Occipital lobe (tissue), 1 donor: ENCODE measurements at regions not wholly inside any gene's neighbourhood (a gene's known extent, or its start where the extent isn't known, plus 50 kb on each side); places are given as distances from the start of the nearest gene placed in this dataset.
"Not testable (repeated sequence)": the region's sequence is repeated elsewhere in the genome, so short reads cannot be mapped to it uniquely, and the experiment has no call there.

Experiments used
- DNase-seq: peaks from one replicate; lab custom pipeline; 2025; lab: John Stamatoyannopoulos, UW

DNA sequence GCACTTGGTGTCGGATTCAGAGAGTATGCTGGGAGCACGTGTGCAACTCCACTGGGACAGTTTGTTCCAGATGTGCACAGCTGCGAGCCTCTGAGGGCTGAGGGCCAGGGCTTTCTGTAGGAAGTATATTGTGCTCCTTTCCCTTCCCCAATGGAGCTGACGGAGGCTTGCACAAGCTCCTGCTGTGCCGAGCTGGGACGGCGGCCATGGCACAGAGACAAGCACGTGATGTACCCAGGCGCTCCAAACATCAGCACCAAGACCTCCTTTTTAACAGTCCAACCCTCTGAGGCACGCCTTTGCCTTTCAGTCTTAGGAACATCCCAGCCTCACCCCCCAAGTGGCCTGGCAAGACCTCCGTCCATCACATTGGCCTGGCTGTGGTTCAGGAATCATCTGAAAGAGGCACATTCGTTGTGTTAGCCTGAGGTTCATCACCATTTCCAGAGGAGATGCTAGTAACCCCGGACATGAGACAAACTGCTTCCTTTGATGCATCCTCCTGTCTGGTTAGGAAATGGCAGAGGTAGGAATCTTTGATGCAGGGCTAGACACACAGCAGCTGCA, 339.2 kb upstream of the KAZN start:
- DNase-seq = peak; percentile 90

DNA sequence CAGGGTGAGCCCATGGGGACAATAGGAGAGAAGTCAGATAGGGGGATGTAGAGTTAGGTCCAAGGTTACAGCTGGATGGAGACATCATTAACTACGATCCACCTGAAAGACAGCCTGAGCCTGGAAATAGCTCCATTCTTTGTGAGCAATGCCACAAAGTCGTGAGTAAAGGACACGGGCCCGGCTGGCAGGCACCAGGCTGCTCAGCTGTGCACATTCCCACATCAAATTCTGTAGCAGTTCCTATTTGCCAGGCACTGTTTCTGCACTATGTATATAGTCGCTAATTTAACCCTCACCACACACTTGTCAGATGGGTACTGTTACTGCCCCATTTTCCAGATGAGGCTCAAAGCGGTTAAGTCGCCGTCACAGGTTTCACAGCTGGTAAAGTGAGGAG, 338.0 kb upstream of the KAZN start:
- no peak for DNase-seq

DNA sequence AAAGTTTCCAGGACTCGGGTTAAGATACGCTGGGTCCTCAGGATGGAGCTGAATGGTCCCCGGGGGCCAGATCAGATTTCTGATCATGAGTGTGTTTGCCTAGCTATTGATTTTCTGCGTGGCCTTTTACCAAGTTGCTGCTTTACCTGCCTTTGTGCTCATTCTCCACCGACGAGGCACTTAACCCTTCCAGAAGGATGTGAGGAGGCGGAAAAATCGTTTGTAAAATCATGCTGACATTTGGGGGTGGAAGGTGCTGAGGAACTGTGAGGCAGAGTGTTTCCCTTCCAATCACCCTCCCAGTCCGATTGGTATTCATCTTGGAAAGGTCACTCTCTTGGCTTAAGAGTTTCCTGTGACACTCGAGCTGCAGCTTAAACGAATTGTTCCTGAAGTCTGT, 337.1 kb upstream of the KAZN start:
- no peak for DNase-seq

DNA sequence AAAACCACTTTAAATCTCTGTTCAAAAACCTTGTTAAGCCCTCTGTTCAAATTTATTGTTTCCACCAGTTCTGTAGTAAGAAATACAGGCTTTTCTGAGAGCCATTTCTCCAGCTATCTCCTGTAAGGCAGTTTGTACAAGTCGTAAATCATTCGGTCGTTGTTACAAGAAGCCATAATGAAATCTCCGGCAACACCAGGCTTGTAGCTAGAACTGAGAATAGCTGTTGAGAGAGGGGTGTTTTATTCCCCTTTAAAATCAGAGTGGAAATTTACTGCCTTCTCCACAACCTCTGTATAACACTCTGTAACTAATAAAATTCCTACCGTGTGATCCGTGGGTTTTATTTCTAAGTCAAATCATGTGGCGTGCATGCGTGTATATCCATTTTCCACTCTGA, 335.8 kb upstream of the KAZN start:
- DNase-seq = no peak

DNA sequence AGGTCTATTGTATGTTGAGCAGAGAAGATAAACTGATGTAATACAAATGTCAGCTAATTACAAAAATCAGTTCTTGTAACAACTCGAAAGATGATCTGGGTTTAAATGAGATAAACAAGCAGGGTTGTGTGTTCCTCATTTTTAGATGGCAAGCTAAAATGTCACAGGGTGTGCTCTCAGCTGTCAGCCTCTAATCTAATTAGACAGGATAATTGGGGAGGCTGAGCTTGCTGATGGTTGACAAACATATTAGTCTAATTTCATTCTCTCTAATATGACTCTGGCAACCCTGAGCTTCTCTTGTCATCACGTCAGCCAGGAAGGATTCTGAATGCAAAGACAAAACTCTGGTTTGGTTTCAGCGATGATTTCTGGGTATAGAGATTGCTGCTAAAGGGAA, 335.3 kb upstream of the KAZN start:
- DNase-seq = no peak

DNA sequence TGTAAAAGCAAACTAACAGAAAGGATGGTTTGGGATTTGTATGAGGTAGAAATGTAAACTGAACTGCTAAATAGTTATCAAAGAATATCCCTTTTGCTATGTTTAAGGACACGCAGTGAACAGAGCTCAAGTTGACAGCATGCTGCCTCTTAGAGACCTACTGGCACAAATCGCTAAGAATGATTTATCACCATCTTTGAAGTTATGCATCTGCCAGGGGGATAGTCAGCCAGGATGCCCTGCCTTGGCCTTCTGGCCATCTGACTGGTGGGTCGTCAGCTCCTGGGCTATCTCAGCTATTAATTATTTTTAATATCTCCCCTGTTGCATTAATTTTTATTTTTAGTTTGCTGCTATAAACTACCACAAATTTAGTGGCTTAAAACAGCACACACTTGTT, 334.8 kb upstream of the KAZN start:
- DNase-seq = no peak

DNA sequence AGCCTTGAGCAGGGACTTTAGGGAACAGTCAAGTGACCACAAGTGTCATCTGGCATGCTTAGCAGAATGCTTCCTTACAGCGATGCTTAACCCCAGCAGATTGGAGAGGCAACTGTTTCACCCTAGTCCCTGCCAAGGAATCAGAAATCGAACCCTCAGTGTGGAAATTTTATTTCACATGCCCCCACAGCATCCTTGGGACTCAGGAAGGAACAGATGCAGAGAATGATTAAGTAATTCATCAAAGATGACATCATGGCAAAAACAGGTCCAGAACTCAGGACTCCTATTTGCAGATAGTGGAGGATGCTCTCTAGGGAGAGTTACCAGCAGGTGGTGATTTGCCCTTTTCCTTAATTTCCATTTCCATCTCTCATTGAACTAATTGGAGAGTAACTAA, 333.0 kb upstream of the KAZN start:
- no peak for DNase-seq

DNA sequence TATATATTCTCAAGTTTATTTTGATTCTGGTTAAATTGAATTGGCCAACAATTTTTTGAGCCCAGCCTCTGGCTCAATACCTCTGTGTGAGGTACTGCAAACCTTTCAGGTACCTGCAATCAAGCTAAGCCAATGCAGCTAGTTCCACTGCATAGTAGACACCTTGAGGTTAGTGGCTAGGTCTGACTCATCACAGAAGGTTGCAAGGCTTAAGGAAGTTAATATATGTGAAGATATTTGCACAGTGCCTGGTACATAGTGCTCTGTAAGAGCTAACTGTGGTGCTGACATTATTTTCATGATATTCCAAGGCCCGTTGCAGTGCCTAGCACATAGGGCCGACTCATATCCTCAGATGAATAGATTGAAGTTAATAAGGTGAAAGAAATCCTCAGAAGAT, 330.5 kb upstream of the KAZN start:
- DNase-seq = no peak

DNA sequence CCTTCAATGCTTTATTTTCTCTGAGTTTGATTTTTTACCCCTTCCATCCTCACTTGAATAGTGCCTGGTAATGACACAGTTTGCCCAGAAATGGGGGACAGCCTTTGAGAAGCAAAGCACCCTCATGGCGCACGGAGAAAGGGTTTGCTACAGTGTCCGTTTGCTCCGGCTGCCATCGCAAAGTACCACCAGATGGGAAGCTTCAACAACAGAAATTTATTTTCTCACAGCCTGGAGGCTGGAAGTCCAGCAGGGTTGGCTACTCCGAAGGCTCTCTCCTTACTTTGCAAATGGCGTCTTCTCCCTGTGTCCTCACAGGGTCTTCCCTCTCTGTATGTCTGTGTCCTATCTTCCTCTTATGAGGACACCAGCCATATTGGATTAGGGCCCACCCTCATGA, 327.7 kb upstream of the KAZN start:
- DNase-seq = no peak

DNA sequence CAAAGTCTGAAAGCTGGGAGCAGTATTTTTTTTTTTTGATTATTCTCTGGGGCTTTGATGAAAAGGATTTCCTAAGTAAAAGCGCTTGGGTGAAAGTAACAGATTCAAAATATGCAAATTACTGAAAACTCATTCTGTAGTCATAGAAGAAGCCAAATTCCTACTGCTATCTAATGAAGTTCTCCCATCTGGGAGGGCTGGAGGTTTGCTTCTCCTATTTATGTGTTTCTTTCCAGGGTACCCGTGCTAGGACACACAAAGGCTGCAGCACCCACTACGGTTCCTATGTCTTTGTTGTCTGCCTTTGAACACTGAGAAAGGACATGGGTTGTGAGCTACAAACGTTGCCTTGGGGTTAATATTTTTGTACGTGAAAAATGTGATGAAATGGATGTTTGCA, 324.7 kb upstream of the KAZN start:
- DNase-seq = no peak

DNA sequence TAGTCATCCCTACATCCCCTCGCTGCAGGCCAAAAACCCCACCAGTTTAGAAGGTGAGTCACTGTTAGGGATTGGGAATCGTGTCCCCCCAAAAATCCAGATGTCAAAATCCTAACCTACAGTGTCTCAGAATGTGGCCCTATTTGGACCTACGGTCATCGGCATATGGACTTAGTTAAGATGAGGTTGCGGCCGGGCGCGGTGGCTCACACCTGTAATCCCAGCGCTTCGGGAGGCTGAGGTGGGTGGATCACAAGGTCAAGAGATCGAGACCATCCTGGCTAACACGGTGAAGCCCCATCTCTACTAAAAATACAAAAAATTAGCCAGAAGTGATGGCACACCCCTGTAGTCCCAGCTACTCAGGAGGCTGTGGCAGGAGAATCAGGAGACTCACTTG, 318.6 kb upstream of the KAZN start:
- not testable (repeated sequence) for DNase-seq

DNA sequence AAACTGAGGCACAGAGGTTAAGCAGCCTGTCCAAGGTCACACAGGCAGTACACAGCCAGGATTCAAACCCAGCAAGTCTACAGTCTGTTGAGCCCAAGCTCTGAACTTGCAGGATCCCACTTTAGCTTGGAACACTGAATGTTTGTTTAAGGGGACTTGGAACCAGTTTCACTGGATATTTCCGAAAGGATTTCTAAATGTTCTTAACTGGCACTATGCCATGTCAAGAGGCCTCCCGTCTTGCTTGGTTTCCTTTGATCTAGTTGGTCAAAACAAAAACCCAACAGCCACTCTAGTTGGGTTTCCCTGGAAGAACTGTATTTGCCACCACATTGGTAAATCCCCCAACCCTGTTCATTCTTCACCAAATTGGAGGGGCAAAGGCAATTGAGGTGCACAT, 317.6 kb upstream of the KAZN start:
- no peak for DNase-seq

DNA sequence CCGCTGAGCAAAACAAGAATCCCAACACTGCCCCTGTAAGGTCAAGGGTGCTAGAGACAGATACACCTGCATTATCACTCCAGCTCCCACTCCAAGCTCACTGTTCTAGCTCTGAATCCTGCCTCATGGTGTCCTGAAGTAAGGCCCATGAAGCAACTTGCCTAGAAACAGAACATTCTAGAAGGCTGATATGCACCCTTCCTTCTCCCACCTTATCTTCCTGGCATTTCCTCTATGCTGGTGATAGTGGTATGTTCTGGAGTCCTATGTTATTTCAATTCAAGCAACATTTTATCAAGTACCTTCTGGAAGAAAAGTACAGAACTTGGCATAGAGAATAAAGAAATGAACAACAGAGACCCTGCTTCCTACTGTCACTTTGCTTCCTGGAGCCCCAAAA, 317.1 kb upstream of the KAZN start:
- DNase-seq = no peak

DNA sequence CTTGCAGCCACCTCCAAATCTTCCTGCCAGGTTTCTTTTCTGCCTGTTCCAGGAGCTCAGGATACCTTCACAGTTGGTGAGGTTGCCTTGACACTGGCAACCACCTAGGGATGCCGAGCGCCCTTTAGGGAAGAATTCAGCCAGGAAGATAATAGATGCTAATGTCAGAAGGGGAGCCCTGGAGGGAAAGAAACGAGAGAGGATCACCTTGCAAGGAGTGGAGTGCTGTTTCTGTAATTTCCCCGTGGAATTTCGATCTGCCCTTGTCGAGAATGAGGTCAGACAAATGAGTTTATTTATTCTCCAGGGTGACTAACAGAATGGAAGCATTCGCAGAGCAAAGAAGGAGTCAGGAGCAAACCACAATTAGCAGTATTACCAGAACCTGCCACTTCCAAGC, 315.8 kb upstream of the KAZN start:
- DNase-seq = no peak

DNA sequence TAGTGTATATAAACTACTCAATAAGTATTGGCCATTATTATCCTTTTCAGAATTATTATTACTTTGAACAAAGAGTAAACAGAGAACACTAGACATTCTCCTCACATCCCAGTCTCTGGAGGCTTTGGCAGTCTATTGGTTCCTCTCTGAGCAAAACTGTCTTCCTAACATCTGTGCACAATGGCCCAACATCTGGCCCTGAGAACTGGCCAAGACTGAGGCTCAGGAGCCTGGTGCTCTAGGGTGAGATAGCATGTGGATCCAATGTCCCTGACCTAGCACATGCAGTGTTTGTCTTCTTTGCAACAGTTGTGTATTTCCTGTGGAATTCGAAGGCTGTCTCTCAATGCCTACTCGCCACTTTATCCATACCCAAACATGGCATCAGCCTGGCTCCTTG, 313.2 kb upstream of the KAZN start:
- no peak for DNase-seq

DNA sequence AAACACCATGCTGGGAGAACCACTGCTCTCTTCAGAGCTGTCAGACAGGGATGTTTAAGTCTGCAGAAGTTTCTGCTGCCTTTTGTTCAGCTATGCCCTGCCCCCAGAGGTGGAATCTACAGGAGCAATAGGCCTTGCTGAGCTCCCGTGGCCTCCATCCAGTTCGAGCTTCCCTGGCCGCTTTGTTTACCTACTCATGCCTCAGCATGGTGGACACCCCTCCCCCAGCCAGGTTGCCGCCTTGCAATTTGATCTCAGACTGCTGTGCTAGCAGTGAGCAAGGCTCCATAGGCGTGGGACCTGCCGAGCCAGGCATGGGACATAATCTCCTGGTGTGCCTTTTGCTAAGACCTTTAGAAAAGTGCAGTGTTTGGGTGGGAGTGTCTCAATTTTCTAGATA, 307.3 kb upstream of the KAZN start:
- DNase-seq = not testable (repeated sequence)

DNA sequence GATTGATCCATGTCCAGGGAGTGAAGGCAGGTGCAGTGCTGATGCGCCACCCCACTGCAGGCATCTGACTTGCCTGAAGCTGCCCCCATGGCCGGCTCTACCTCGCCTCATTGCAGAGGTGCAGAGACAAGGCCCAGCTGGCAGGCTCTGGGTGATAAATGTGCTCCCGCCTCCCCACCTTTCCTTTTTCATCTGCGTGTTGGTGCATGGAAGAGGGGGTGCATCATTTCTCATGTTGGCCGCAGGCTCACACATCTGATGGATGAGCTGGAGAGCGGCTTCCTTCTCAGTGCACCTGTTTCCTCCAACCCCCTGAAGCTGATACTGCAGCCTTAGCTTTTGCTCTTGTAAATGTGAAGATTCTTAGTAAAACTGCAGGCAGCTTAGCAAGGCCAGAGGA, 306.0 kb upstream of the KAZN start:
- DNase-seq = no peak

DNA sequence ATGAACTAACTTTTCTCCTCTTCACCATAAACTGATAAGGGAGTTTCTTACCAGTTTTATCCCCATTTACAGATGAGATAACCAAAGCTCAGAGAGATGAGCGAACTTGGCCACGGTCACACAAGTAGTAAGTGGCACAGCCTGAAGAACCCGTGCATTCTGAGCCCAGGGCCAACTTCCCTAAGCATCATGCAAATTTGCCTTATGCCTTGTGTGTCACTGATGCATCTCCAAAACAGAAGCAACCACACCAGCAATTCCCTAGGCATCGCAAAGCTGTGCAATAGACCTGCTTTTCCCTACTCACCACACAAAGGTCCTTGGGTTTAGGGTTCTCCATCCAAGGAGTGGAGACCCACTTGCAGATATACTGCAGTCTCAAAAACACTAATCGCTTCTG, 304.5 kb upstream of the KAZN start:
- no peak for DNase-seq

DNA sequence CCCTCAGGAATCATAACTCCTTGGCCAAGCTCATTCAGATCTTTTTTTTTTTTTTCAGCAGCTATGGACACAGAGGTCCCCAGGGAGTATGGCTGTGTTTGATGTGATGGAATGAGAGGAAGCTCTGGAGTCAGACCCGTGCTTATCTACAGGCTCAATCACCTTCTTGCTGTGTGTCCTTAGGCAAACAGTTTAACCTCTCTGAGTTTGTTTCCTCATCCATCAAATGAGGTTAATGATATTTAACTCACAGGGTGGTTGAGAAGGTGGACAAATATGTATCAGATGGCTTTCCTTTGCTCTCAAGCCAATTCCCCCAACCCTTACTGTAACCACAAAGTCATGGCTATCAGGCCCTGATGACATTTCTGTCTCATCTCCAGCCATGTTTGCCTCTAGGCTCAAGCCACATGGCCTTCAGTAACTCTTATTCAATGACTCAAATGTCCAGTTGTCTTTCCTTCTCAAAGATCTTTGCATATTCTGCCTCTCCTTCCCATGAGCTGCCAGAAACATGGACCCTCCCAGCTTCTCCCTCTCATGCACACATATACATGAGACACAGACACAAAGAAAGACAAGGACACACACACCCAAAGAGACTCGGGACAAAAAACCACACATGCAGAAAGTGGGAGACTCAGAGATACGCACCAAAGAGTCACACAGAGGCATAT, 303.5 kb upstream of the KAZN start:
- DNase-seq = no peak

DNA sequence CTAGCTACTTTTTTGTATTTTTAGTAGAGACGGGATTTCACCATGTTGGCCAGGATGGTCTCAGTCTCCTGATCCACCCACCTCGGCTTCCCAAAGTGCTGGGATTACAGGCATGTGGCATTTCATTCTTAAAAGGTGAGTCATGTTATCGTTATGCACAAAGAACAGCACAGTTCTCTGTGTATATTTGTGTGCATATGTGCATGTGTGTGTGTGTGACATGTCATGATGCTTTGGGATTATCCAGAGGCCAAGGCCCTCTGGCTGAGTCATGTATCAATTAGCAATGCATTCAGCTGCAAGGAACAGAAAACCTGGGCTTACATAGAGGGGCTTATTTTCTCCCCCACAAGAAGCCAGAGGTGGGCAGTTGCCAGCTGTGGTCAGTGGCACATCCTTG, 301.7 kb upstream of the KAZN start:
- DNase-seq = no peak

DNA sequence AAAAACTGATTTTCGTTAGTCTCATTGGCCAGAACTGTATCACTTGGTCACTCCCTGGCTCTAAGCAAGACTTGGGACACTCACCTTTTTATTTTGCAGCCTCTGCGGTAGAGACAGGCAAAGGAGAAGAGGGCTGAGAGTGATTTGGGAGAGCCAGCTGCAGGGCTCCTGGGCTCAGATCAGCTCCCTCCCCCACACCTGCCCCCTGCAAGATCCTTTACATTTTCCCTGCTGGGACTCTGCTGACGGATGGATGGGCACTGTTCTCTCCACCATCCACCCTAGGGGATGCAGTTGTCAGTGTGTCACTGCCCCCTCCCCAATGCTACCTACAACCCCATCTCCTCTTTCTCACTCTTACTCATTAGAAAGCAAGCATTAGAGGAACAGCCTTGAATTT, 301.1 kb upstream of the KAZN start:
- no peak for DNase-seq

DNA sequence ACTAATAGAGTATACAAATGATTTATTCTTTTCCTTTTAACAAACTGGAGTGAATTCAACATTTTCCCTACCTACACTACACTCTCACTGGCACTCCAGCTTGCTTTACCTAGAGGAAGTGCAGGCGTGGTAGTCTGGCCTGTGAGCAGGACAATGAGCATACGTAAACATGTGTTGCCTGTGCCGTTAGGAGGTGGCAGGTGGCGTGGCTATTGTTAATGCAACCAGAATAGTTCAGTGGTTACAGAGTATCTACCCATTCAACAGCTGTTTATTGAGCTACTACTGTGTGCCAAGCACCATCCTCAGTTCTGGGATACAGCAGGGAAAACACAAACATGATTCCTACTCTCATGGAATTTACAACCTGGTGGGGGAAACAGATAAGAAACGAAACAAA, 299.7 kb upstream of the KAZN start:
- no peak for DNase-seq

DNA sequence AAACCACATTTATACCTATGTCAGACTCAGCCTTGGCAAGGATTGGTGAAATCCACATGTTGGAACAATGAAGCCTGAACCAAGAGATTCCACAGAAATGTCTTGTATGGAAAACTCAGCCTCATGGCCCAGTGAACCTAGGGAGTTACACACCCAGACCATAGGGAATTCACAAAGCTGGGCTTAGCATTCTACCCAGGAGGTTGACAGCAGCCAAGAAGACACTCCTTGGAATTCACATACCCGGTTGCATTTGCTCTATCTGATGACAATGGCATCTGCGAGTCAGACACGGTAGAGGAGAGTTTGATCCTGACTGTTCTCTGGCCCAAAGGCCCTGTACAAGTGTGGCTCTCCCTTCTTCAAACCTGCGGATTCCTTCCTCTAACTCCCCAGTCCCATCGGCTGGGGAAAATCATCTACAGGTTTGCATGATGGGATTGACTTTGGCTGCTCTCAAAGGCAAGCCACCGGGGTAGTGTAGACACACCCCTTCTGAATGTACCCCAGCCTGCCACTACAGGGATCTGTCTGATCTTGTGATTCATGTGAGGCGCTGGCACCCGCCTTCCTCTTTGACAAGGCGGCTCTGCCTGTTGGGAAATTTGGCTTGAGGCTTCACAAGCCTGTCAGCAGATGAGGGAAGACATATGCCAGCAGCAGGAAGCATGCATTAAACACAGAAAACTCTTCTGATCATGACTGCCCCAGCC, 297.3 kb upstream of the KAZN start:
- DNase-seq = no peak

DNA sequence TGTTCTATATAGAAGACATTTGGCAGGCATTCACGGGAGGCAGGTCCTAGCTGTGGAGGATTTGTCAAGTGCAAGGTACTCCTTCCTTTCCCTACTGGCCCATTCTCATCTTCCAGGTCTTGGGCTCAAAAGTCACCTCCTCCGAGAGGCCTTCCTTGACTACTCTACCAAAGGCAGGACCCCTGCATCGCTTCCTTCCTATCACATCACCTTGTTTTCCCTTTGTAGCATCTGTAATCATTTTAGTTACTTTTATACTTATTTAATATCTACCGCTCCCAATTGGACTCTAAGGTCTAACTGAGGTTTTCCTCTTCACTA, 296.8 kb upstream of the KAZN start:
- DNase-seq = no peak
